GM12891 (cell line): ENCODE measurements at regions not wholly inside any gene's neighbourhood (a gene's known extent, or its start where the extent isn't known, plus 50 kb on each side); places are given as distances from the start of the nearest gene placed in this dataset.

ENCODE experiments used
- POLR2A ChIP-seq: IDR thresholded peaks from 2 replicates; pipeline ENCODE4 v1.6.1; 2011; ENCODE audit warnings: low read depth, low read length, control low read depth
- POLR2AphosphoS5 ChIP-seq: IDR thresholded peaks from 2 replicates; pipeline ENCODE4 v1.6.1; 2011; ENCODE audit warnings: low read depth, low read length, control low read depth
- POU2F2 ChIP-seq: IDR thresholded peaks from 2 replicates; pipeline ENCODE4 v1.6.1; 2011; ENCODE audit warnings: low read depth, mild to moderate bottlenecking, control low read depth, low read length, moderate library complexity
- SPI1 ChIP-seq: IDR thresholded peaks from 2 replicates; pipeline ENCODE4 v1.6.1; 2011; ENCODE audit warnings: low read depth, low read length, control low read depth
- TAF1 ChIP-seq: IDR thresholded peaks from 2 replicates; pipeline ENCODE4 v1.6.1; 2011; ENCODE audit warnings: low read depth, low read length, control low read depth

DNA sequence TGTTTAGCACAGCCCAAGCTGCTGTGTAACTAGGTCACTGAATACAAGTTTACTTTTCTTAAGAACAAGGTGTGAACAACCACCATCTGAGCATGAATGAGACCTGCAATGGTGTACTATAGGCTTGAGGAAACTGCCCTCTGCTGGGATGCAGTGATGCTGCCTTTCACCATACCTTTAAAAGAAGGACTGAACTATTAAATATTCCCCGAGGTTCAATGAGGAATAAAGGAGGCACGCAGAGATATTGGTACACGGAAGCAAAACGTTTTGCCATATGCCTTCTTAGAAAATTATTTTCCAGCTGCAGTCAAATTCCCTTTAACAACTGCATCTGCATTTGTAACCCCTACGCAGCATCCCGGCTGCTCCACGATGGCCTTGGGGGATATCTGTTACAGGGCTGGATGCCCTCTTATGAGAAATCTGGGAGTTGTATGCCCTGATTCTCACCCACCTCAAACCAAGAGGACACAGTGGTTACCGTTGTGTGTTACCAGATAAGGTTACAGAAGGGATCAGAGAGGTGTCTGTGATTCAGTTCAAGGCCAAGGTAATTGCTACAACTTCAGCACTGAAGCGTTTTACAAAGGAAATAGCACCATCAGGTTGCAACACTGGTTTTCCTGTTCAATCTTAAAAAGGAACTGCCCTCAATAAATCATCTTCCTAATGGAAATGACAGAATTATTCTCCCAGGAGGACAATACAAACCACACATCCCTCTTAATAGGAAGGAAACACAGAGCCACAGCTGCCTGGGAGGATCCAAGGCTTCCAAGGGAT lies 470.5 kb downstream of the LTN1 start:
- TF ChIP-seq POLR2AphosphoS5: no peak
- TF ChIP-seq POLR2A: no peak
- no peak for TF ChIP-seq TAF1
- TF ChIP-seq POU2F2: no peak
- no peak for TF ChIP-seq SPI1
